ENCODE measurements at regions not wholly inside any gene's neighbourhood (a gene's known extent, or its start where the extent isn't known, plus 50 kb on each side); places are given as distances from the start of the nearest gene placed in this dataset.

DNA sequence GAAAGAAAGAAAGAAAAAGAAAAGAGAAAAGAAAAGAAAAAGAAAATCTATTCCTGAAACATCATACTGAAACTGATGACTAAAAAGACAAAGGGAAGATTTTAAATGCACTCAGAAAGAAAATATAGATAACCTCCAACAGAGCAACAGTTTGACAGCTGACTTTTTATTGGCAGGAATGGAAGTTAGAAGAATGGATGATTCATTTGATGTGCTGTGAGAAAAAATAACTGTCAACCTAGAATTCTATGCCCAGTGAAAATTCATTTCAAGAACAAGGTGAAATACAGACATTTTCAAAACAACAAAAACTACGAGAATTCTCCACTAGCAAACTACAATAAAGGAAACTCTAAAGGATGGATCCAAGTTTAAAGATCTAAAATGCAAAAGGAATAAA, 50.5 kb upstream of the HSPA12A start:
- DNase-seq = no peak

DNA sequence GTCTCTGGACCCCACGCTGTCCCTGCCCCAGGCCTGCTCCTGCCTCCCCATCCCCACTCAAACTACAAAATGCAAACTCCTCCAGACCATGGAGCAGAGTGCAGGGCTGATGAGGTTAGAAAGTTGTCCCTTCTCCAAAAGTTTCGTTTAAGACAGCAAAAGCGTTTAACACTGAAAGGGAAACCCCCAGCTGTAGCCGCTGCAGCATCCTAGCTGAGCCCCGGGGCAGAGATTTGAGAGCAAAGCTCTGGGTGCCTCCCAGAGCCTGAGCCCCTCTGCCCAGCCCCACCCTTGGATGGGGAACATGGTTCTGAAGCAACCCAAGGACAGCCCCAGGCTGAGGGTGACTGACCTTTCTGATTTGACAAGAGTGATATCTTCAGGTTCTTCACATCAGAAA, 52.8 kb upstream of the ENO4 start:
- DNase-seq = no peak

- peak; percentile 51 to 62 for DNase-seq
Observed at GRCh38 chr10:116796910-116797513, 52.3 kb upstream of the ENO4 start.

DNA sequence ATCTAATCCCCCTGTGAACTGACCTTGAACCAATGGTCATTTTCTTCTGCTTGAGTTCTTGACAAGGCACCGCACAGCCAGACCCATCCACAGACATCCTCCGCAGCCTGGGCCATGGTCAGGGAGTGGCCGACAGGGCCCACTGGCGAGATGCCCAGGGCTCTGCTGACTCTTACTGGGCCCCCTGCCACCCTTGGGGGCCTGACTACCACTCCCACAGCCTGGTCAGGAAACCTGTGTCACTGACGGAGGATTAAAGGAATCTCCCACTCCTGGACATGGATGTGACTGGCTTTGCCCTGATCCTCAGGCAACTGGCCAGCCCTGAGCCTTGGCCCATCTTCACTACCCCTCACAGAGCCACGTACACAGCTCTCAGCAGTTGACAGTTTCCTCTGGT, 50.4 kb upstream of the ENO4 start:
- no peak for DNase-seq
